ENCODE measurements at regions not wholly inside any gene's neighbourhood (a gene's known extent, or its start where the extent isn't known, plus 50 kb on each side); places are given as distances from the start of the nearest gene placed in this dataset.

DNA sequence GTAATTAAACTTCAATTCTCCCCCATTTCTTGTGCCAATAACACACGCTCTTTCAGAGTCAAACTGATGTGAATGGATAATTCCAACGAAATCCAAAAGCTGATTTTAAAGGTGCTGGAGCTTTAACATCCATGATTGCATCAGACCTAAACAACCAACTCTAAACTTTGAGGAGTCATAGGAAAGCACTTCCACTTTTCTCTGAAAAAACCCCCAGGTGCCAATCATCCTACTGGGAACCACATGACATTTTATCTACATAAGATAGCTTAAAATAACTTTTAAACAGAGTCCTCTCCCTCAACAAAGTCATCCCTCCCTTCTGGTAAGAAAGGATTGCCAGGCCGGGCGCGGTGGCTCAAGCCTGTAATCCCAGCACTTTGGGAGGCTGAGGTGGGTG lies 167.7 kb upstream of the PDE10A start:
- ChIA-PET POLR2A (no interaction called here), CTCF (no interaction called here)
- Histone ChIP-seq H3K27me3 (ENCODE audit: control insufficient read depth, insufficient read depth, low read length) (no peaks in the 10 kb centered on the region), H3K27ac (ENCODE audit: low read length) (no peak overlapping the region), H3K4me1 (ENCODE audit: control insufficient read depth, insufficient read depth, low read length) (peaks cover 5% of the 10 kb centered on the region; the same call in 1 of the 2 replicates), H3K4me3 (ENCODE audit: low read depth in 2 of 2, low read length in 2 of 2) (no peak overlapping the region), H3K36me3 (ENCODE audit: control insufficient read depth, insufficient read depth, low read length) (no peaks in the 10 kb centered on the region), H3K9me3 (ENCODE audit: control insufficient read depth, insufficient read depth, low read depth, low read length) (no peaks in the 10 kb centered on the region)
- no peak for DNase-seq (ENCODE audit: low read depth, low spot score)
- intact Hi-C loops (cut with micrococcal nuclease; ENCODE audit: unreplicated experiment) = no loop called here
- no peak for ATAC-seq
- BruUV-seq (replicated peaks) = no TSS peak
- in situ Hi-C loops (cut with HindIII; ENCODE audit: low pct_unique_long_range_greater_than_20kb, low sequenced_read_pairs) = no loop called here
- TF ChIP-seq, protein P1, sequence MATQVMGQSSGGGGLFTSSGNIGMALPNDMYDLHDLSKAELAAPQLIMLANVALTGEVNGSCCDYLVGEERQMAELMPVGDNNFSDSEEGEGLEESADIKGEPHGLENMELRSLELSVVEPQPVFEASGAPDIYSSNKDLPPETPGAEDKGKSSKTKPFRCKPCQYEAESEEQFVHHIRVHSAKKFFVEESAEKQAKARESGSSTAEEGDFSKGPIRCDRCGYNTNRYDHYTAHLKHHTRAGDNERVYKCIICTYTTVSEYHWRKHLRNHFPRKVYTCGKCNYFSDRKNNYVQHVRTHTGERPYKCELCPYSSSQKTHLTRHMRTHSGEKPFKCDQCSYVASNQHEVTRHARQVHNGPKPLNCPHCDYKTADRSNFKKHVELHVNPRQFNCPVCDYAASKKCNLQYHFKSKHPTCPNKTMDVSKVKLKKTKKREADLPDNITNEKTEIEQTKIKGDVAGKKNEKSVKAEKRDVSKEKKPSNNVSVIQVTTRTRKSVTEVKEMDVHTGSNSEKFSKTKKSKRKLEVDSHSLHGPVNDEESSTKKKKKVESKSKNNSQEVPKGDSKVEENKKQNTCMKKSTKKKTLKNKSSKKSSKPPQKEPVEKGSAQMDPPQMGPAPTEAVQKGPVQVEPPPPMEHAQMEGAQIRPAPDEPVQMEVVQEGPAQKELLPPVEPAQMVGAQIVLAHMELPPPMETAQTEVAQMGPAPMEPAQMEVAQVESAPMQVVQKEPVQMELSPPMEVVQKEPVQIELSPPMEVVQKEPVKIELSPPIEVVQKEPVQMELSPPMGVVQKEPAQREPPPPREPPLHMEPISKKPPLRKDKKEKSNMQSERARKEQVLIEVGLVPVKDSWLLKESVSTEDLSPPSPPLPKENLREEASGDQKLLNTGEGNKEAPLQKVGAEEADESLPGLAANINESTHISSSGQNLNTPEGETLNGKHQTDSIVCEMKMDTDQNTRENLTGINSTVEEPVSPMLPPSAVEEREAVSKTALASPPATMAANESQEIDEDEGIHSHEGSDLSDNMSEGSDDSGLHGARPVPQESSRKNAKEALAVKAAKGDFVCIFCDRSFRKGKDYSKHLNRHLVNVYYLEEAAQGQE (IDR thresholded peaks at IDR 0.05; ENCODE audit: insufficient read depth in 1 of 2, low read depth in 2 of 2, low read length in 1 of 2) = no peak
- TF ChIP-seq SIN3A (IDR thresholded peaks at IDR 0.05; ENCODE audit: borderline replicate concordance, insufficient read depth, low read depth, low read length) (no peak), POLR2AphosphoS5 (IDR thresholded peaks at IDR 0.05; ENCODE audit: low read depth, low read length) (no peak), TCF7L2 (IDR thresholded peaks at IDR 0.05; ENCODE audit: low read depth, low read length) (no peak), CTCF (IDR thresholded peaks at IDR 0.05) (no peak)

- H3K4me3 ChIP-seq (ENCODE audit: low read depth in 2 of 2, low read length in 2 of 2) = no peak overlapping the region
- ChIA-PET POLR2A (no interaction called here), CTCF (no interaction called here)
- intact Hi-C loops (cut with micrococcal nuclease; ENCODE audit: unreplicated experiment) (no loop called here), in situ Hi-C loops (cut with HindIII; ENCODE audit: low pct_unique_long_range_greater_than_20kb, low sequenced_read_pairs) (no loop called here)
- no peak for ATAC-seq
- no peaks in the 10 kb centered on the region for H3K4me1 ChIP-seq (ENCODE audit: control insufficient read depth, insufficient read depth, low read length)
- H3K36me3 ChIP-seq (ENCODE audit: control insufficient read depth, insufficient read depth, low read length) = no peaks in the 10 kb centered on the region
- H3K27ac ChIP-seq (ENCODE audit: low read length) = no peak overlapping the region
- H3K27me3 ChIP-seq (ENCODE audit: control insufficient read depth, insufficient read depth, low read length) = no peaks in the 10 kb centered on the region
- H3K9me3 ChIP-seq (ENCODE audit: control insufficient read depth, insufficient read depth, low read depth, low read length) = no peaks in the 10 kb centered on the region
- BruUV-seq (replicated peaks) = no TSS peak
- DNase-seq (ENCODE audit: low read depth, low spot score) = no peak
- TF ChIP-seq SIN3A (IDR thresholded peaks at IDR 0.05; ENCODE audit: borderline replicate concordance, insufficient read depth, low read depth, low read length) (no peak), POLR2AphosphoS5 (IDR thresholded peaks at IDR 0.05; ENCODE audit: low read depth, low read length) (no peak), CTCF (IDR thresholded peaks at IDR 0.05) (no peak), TCF7L2 (IDR thresholded peaks at IDR 0.05; ENCODE audit: low read depth, low read length) (no peak)
- TF ChIP-seq, protein P1 (IDR thresholded peaks at IDR 0.05; ENCODE audit: insufficient read depth in 1 of 2, low read depth in 2 of 2, low read length in 1 of 2) = no peak
Observed at GRCh38 chr6:165829376-165829775, 166.3 kb upstream of the PDE10A start.

Measured in Panc1 (cell line).